ENCODE measurements at regions not wholly inside any gene's neighbourhood (a gene's known extent, or its start where the extent isn't known, plus 50 kb on each side); places are given as distances from the start of the nearest gene placed in this dataset.

DNA sequence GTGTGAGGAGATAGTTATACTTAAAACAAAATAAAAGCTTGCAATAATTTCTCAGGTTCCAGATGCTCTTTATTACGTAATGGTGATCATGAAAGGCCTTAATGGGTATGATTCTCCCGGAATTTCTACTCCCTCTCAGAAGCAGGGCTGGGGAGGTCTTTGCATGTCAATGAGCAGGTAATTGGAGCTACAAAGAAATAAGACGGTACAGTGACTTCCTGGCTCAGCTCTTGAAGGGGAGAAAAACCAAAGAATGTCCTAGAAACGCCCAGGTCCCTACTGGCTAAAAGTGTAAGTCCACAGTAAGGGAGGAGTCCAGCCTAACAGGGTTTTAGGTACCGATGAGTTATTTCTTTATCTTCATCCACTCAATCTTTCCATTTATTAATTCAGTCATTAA, 390.9 kb downstream of the TMEM114 start:
- H3K4me3 ChIP-seq (replicated peaks; ENCODE audit: low read depth, low read length): no peak overlapping the region
- no peak for DNase-seq (ENCODE audit: low read depth)
- TF ChIP-seq, protein P1, sequence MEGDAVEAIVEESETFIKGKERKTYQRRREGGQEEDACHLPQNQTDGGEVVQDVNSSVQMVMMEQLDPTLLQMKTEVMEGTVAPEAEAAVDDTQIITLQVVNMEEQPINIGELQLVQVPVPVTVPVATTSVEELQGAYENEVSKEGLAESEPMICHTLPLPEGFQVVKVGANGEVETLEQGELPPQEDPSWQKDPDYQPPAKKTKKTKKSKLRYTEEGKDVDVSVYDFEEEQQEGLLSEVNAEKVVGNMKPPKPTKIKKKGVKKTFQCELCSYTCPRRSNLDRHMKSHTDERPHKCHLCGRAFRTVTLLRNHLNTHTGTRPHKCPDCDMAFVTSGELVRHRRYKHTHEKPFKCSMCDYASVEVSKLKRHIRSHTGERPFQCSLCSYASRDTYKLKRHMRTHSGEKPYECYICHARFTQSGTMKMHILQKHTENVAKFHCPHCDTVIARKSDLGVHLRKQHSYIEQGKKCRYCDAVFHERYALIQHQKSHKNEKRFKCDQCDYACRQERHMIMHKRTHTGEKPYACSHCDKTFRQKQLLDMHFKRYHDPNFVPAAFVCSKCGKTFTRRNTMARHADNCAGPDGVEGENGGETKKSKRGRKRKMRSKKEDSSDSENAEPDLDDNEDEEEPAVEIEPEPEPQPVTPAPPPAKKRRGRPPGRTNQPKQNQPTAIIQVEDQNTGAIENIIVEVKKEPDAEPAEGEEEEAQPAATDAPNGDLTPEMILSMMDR (IDR thresholded peaks at IDR 0.05; ENCODE audit: low read length, missing control alignments): no peak

GRCh38 chr16:8194794-8195193, 395.5 kb downstream of the TMEM114 start:
- no peak for DNase-seq (ENCODE audit: low read depth)
- H3K4me3 ChIP-seq (replicated peaks; ENCODE audit: low read depth, low read length): no peak overlapping the region
- TF ChIP-seq, protein P1 (IDR thresholded peaks at IDR 0.05; ENCODE audit: low read length, missing control alignments): no peak

DNA sequence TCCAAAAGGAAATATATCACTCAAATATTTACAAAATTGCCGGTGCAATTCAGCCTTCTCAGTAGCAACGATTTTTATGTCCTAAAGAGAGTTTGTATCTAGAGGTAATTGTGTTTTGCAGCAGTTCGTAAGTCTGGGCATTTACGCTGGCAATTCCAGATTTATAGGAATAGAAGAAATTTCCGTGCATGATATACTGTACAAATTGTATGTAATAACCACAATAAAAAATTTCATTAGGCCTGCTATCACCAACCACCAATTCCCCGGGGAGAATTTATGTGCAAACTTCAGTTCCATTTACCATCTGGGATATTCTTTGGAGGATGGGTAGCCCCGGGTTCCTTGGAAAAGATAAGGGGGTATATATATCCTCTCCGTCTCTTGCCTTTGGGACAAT, 401.5 kb downstream of the TMEM114 start:
- no peak overlapping the region for H3K4me3 ChIP-seq (replicated peaks; ENCODE audit: low read depth, low read length)
- TF ChIP-seq, protein P1 (IDR thresholded peaks at IDR 0.05; ENCODE audit: low read length, missing control alignments): no peak
- no peak for DNase-seq (ENCODE audit: low read depth)

DNA sequence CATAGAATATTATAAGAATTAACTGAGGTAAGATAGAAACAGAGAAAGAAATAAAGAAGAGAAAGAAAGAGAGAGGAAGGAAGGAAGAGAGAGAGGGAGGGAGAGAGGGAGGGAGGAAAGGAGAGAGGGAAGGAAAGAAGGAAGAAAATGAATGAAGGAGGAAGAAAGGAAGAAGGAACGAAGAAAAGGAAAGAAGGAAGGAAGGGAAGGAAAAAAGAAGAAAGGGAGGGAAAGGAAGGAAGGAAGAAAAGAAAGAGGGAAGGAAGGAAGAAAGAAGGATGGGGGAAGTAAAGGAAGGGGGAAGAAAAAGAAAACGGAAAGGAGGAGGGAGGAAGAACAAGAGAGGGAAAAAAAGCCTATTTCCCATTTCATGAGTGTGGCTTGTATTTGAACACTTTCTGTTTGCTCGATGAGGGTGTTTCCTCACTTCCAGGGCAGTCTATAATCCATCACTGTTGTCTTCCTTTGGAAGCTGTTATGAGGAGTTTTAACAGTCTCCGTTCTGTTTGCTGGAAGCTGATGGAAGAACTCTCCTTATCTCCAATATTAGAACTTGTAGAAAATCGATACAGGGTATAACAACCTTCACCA, 402.4 kb downstream of the TMEM114 start:
- no peak for DNase-seq (ENCODE audit: low read depth)
- TF ChIP-seq, protein P1 (IDR thresholded peaks at IDR 0.05; ENCODE audit: low read length, missing control alignments): no peak
- H3K4me3 ChIP-seq (replicated peaks; ENCODE audit: low read depth, low read length): no peak overlapping the region

- H3K4me3 ChIP-seq (replicated peaks; ENCODE audit: low read depth, low read length): no peak overlapping the region
- TF ChIP-seq, protein P1 (IDR thresholded peaks at IDR 0.05; ENCODE audit: low read length, missing control alignments): no peak
- no peak for DNase-seq (ENCODE audit: low read depth)
Measured at GRCh38 chr16:8184854-8185253, 405.5 kb downstream of the TMEM114 start.

GRCh38 chr16:8183176-8184099, 406.9 kb downstream of the TMEM114 start:
- H3K4me3 ChIP-seq (replicated peaks; ENCODE audit: low read depth, low read length): no peak overlapping the region
- DNase-seq (ENCODE audit: low read depth): no peak
- TF ChIP-seq, protein P1 (IDR thresholded peaks at IDR 0.05; ENCODE audit: low read length, missing control alignments): no peak

Measured in fibroblast of pulmonary artery (primary cell).